ENCODE measurements at regions not wholly inside any gene's neighbourhood (a gene's known extent, or its start where the extent isn't known, plus 50 kb on each side); places are given as distances from the start of the nearest gene placed in this dataset.

- no peak for TF ChIP-seq CTCF (IDR thresholded peaks at IDR 0.05)
- no peak for TF ChIP-seq POLR2A (IDR thresholded peaks at IDR 0.05)
- TF ChIP-seq POLR2AphosphoS5 (IDR thresholded peaks at IDR 0.05): no peak
These were observed 111.2 kb upstream of the KLHL29 start for GRCh38 chr2:23273786-23274185.
